ENCODE measurements at regions not wholly inside any gene's neighbourhood (a gene's known extent, or its start where the extent isn't known, plus 50 kb on each side); places are given as distances from the start of the nearest gene placed in this dataset.

DNA sequence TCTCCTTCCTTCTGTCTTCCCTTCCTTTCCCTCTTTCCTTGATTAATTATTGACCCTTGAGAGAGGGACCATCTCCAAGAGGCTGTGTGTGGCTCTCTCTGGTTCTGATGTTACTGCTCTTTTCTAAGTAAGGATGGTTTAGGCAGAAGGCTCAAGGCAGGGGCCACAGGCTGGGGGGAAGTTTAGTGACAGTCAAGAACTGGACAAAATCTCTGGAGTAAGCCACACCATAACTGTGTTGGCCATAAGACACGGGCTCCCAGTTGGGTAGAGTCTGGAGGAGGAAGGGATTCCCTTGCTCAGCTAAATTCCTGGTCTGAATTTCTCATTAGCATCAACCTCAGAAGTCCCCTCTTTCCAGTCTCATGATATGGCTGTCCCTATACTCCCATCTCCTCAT, 74.7 kb downstream of the BUD13 start:
- H3K4me3 ChIP-seq (ENCODE audit: low read length): no peak overlapping the region
- TF ChIP-seq ZNF274 (IDR thresholded peaks at IDR 0.05; ENCODE audit: low read depth, low read length): no peak

DNA sequence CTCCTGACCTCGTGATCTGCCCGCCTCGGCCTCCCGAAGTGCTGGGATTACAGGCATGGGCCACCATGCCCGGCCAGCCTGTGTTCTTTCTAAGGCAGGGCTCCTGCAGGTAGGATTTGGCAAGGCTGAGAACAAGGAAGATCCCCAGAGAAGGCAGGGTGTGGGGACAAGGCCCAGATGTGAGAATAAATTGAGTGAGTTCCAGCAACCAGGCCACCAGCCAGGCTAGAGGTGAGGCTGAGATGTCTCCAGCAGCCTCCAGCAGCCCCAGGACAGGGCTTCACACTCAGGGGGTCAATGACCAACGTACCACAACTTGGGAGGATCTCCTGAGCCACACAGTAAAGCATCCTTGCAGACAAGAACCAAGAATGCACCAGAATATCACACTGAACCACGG, 75.1 kb downstream of the BUD13 start:
- no peak overlapping the region for H3K4me3 ChIP-seq (ENCODE audit: low read length)
- no peak for TF ChIP-seq ZNF274 (IDR thresholded peaks at IDR 0.05; ENCODE audit: low read depth, low read length)

DNA sequence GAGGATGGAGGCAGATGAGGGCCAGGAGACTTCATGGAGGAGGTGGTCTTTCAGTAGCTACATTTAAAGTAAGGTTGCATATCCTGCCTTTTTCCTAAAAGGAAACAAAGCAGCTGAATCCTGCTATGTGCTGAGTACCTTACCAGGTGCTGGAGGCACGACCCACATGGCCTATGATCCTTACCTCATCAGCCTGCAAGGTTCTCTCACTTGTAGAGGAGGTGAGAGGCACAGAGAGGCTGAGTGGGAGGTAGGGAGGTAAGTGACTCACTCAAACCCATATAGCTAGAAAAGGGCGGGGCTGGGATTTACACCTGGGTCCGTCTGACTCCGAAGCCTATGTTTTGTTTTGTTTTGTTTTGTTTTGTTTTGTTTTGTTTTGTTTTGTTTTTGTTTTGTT, 75.8 kb downstream of the BUD13 start:
- TF ChIP-seq ZNF274 (IDR thresholded peaks at IDR 0.05; ENCODE audit: low read depth, low read length): no peak

DNA sequence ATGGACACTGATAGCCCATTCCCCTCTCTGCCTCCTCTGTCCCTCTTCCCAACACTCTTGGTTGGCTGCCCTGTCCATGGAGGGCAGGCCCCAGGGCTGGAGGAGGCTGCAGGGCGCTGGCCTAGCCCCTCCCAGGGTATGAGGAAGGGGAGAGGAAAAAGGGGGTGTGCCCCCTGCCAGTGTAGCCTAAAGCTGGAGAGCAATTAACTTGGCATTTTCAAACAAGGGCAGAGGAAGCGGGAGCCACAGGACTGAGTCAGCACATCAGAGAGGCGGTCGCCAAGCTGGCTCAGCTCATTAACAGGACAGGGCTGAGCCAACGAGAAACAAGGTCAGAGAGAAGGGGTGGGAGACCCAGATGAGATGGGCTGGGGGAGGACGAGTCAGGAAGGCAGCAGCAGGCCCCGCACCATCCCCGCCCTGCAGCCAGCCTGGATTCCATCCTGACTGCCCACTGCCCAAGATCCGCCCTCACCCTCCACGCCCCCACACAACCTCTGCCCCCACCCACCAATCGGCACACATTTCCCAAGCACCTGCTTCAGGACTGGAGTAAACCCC, 76.3 kb downstream of the BUD13 start:
- no peak for TF ChIP-seq ZNF274 (IDR thresholded peaks at IDR 0.05; ENCODE audit: low read depth, low read length)
- H3K4me3 ChIP-seq (ENCODE audit: low read length): no peak overlapping the region

More for the DNA sequence above, 75.8 kb downstream of the BUD13 start:
- H3K4me3 ChIP-seq (ENCODE audit: low read length): no peak overlapping the region

DNA sequence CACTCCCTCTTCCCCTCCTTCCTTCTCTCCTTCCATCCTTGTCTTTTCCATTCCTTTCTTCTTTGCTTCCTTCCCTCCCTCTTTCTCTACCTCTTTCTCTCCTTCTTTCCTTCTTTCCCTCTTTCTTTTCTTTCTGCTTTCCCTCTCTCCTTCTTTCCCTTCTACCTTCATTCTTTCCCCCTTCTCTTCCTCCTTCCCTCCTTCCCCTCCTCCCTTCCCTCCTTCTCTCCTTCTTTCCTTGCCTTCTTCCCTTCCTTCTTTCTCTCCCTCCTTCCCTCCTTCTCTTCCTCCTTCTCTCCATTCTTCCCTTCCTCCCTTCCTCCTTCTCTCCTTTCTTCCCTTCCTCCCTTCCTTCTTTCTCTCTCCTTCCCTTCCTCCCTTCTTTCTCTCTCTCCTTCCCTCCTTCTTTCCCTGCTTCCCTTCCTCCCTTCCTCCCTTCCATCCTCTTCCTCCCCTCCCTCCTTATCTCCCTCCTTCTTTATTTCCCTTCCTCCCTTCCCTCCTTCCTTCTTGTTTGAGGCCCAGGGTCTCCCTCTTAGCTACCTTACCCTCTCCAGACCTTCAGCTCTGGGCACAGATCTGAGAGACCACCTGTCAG, 77.0 kb downstream of the BUD13 start:
- H3K4me3 ChIP-seq (ENCODE audit: low read length): no peak overlapping the region
- no peak for TF ChIP-seq ZNF274 (IDR thresholded peaks at IDR 0.05; ENCODE audit: low read depth, low read length)

DNA sequence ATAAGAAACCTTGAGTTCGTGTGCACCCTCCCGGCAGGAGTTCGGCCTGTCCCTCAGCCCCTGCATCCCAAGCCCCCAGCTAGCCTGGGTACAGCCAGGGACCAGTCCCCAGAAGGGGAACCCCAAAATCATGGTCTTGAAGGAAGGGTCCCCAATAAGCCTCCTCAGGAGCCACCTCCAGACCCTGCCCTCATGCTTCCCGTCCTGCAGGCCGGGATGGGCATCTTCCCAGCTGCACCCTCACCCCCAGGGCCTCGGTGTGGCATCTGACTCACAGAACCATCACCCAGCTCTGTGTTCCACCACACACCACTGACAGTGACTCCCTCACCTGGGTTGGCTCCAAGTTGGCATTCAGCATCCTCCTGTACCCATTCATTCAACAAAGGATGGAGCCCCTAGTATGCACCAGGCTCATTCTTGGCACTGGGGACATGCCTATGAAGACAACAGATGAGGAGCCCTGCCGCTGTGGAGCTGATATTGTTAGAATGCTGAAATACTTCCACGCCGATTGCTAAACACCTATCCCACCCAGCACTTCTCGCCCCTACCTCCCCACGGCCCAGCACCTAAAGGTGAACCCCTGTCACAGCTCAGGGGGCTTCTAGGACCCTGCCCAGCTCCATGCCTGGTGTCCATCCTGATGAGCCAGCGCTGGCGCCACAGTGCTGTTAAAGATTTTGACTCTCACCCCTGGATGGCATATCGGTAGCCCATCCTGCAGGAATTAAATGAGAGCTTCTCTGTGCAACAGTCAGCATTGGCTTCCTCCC, 77.8 kb downstream of the BUD13 start:
- no peak overlapping the region for H3K4me3 ChIP-seq (ENCODE audit: low read length)
- TF ChIP-seq ZNF274 (IDR thresholded peaks at IDR 0.05; ENCODE audit: low read depth, low read length): no peak

DNA sequence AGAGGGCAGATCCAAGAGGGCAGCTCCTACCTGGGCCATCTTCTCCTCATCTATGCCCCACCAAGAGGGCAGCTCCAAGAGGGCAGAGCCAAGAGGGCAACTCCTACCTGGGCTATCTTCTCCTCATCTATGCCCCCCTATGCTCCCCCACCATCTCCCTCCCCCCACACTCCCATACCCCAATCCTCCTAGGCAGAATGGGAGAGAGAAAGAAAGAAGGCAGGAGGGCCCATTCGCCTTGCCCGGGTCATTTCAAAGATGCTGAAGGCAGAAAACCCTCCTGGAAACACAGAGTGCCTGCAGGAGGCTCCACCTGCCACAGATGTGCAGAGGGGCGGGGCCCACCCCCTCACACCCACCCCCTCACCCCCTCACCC, 78.5 kb downstream of the BUD13 start:
- no peak for TF ChIP-seq ZNF274 (IDR thresholded peaks at IDR 0.05; ENCODE audit: low read depth, low read length)
- H3K4me3 ChIP-seq (ENCODE audit: low read length): no peak overlapping the region

DNA sequence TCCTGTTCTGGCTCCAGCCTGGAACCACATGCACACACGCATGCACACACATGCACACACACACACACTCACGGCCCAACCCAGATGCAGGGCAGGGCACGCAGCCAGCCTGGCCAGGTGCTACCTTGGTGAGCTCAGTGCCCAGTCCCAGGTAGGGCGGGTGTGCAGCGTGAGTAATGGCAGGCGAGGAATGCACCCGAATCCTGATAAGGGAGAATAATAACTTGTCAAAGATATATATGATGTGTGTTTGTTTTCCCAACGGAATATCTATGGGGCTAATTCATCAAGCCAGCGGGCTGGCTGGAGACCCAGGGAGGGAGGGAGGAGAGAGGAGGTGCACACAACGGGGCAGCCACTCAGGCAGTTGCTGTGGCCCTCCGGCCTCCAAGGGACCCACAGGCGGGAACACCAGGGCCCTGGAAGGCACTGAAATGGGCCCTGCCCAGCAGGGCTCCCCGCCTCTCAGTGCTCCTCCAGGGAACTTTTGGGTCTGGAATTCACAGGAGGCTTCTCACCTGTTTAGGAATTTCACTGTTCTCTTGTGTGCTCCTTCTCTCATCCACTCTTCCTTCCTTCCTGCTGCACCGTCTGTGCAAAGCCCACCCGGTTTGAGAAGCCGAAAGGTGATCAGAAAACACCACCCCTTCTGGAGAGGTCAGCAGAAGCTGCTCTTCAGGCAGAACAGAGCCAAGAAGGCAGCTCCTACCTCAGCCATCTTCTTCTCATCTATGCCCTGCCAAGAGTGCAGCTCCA, 79.0 kb downstream of the BUD13 start:
- no peak overlapping the region for H3K4me3 ChIP-seq (ENCODE audit: low read length)
- no peak for TF ChIP-seq ZNF274 (IDR thresholded peaks at IDR 0.05; ENCODE audit: low read depth, low read length)

DNA sequence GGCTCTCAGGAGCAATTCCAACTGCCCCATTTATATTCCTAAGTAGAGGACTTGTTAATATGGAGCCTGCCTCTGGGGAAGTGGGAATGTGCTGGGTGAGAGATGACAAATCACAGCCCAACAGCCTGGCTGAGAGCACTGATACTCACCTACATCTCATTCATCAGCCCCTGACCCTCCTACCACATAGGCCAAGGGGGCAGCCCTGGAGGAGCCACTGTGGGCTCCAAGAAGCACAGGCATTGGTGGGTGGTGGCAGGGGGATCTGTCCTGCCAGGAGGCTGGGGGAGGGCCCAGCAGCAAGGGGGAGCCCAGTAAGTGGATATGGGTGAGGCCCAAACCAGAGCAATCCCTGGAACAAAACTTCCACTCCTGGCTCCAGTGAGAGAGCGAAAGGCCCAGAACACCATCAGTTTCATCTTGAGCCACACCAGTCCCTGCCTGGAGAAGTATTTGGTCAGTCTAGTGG, 79.7 kb downstream of the BUD13 start:
- no peak overlapping the region for H3K4me3 ChIP-seq (ENCODE audit: low read length)
- no peak for TF ChIP-seq ZNF274 (IDR thresholded peaks at IDR 0.05; ENCODE audit: low read depth, low read length)

DNA sequence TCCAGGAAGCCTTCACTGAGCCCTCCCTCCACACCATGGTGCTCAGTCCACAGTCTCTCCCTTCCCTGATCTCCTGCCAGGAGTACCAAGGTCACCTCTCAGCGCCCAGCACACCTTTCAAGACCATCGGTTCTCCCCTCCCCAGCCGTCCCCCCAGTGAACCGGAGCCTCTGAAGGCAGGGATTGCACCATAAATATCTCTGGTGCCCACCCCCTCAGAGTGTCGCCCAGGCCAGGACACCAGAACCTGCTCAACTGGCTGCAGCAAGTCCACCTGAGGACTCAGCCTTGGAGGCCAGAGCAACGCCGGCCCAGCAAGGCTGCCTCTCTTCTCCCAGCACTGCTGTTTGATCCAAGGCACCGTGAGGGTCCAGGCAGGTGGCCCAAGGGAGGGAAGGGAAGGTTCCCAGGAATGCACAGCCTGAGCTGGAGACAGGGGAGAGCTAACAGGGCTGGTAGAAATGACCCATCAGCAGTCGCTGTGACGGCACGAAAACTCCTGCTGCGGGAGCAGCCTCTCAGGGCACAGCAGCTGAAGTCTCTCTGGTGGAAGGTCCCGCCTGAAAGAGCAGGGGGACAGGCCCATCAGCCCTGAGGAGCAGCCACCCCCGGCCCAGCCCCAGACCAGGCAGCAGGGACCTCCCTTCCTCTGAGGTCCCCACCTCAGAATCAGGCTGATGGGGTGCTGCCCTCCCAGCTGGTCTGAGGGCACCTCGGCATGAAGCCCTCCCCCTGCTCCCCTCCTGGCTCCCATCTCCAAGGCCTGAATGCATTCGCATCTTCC, 80.3 kb downstream of the BUD13 start:
- TF ChIP-seq ZNF274 (IDR thresholded peaks at IDR 0.05; ENCODE audit: low read depth, low read length): no peak

DNA sequence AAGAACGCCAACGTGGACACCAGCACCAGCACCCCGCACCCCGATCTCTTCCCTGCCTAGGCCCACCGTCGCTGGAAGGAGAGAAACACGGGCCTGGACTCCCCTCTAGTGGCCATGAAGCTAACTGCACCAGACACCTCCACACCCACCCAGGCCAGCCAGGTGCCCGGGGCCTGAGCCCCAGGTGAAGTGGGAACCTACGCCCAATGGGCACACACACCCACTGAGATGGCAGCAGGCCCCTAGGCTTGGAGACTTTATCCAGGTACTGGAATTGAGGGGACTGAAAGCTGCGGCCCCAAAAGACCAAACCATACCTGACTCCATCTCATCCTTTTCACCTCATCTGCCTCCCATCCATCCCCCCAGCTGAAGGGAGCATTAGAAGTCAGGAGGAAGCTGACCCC, 81.0 kb downstream of the BUD13 start:
- TF ChIP-seq ZNF274 (IDR thresholded peaks at IDR 0.05; ENCODE audit: low read depth, low read length): no peak
- H3K4me3 ChIP-seq (ENCODE audit: low read length): no peak overlapping the region

More for the DNA sequence above, 80.3 kb downstream of the BUD13 start:
- H3K4me3 ChIP-seq (ENCODE audit: low read length): no peak overlapping the region

DNA sequence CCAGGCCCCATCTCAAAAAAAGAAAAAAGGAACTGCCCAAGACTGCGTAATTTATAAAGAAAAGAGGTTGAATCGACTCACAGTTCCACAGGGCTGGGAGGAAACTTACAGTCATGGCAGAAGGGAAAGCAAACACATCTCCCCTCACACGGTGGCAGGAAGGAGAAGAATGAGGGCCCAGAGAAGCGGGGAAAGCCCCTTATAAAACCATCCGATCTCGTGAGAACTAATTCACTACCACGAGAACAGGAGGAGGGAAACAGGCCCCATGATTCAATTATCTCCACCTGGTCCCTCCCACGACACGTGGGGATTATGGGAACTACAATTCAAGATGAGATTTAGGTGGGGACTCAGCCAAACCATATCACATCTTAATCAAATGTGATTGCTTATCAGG, 82.2 kb downstream of the BUD13 start:
- H3K4me3 ChIP-seq (ENCODE audit: low read length): no peak overlapping the region
- no peak for TF ChIP-seq ZNF274 (IDR thresholded peaks at IDR 0.05; ENCODE audit: low read depth, low read length)

DNA sequence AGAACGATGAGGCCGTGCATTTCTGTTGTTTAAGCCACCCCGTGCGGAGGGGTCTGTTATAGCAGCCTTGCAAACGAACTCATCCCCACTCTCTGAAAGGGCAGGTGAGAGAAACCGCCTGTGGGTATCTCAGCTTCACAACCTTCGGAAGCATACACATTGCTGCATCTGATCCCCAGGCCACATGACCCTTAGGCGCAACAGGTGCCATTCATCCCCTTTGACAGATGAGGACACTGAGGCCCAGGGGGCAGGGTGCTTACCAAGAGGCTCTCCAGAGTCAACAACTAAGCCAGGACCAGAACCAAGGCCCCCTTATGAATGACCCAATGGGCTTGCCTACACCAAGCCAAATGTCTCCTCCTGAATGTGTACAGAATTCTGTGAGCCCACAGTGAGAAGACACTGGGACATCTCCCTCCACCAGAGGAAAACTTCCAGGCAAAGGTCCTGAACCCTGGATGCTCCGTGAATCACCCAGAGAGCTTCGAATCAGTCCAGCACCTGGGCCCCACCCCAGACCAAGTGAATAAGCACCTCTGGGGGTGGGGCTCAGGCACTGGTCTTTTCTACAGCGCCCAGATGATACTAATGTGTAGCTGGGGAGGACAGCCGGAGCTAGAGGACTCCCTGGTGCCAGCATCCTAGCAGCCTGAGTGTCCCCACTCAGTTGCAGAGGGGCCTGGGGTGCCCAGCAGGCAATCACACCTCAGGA, 83.2 kb downstream of the BUD13 start:
- TF ChIP-seq ZNF274 (IDR thresholded peaks at IDR 0.05; ENCODE audit: low read depth, low read length): no peak
- H3K4me3 ChIP-seq (ENCODE audit: low read length): no peak overlapping the region

Data from GM08714 (cell line).